ENCODE measurements at regions not wholly inside any gene's neighbourhood (a gene's known extent, or its start where the extent isn't known, plus 50 kb on each side); places are given as distances from the start of the nearest gene placed in this dataset.

DNA sequence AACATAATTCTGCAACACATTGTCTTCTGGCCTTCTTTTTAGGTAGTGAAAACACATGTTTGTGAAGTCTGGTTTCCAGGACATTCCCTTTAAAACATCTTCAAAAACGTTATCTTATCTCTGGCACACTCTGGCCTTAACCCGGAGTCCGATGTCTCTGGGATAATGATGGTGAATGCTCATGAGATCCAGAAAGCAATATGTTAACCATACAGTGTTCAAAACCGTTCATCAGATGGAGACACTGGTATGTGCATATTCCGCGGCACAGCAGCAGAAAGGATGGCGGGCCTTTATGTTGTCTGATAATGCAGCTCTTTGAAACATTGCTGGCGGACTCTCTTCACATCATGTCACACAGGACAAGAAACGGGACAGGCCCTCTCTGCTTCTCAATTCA is 605.2 kb downstream of the CCDC171 start:
- H3K36me3 ChIP-seq (replicated peaks) = no peaks in the 10 kb centered on the region
- no peaks in the 10 kb centered on the region for H3K27me3 ChIP-seq (replicated peaks)
- TF ChIP-seq, protein P1, sequence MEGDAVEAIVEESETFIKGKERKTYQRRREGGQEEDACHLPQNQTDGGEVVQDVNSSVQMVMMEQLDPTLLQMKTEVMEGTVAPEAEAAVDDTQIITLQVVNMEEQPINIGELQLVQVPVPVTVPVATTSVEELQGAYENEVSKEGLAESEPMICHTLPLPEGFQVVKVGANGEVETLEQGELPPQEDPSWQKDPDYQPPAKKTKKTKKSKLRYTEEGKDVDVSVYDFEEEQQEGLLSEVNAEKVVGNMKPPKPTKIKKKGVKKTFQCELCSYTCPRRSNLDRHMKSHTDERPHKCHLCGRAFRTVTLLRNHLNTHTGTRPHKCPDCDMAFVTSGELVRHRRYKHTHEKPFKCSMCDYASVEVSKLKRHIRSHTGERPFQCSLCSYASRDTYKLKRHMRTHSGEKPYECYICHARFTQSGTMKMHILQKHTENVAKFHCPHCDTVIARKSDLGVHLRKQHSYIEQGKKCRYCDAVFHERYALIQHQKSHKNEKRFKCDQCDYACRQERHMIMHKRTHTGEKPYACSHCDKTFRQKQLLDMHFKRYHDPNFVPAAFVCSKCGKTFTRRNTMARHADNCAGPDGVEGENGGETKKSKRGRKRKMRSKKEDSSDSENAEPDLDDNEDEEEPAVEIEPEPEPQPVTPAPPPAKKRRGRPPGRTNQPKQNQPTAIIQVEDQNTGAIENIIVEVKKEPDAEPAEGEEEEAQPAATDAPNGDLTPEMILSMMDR (IDR thresholded peaks at IDR 0.05; ENCODE audit: low read depth, low read length, missing control alignments) = no peak
- H3K27ac ChIP-seq = no peak overlapping the region
- in situ Hi-C loops (cut with HindIII; ENCODE audit: low pct_ligation_motif_present, low sequenced_read_pairs) = no loop called here
- no peak for DNase-seq
- no peak overlapping the region for H3K4me3 ChIP-seq (ENCODE audit: low read depth, low read length)

DNA sequence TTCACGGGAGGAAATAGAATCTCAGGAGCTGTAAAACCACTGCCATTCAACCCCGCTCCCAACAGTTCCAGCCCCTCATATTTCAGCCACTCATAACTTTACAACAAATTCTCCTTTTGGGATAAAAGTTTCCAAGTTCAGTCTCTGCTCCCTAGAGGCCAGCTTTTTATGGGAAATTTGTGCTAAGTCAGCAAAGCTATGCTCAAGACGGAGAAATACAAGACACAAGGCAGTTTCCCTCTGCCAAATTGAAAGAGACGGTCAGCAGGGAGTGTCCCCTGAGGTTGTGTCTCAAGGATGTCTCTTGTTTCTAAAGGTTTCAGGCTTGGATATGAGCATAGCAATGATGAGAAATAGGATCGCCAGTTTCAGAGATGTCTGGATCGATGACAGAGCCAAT is 608.6 kb downstream of the CCDC171 start:
- no peak for DNase-seq
- H3K4me3 ChIP-seq (ENCODE audit: low read depth, low read length) = no peak overlapping the region
- no peak overlapping the region for H3K27ac ChIP-seq
- H3K36me3 ChIP-seq (replicated peaks) = no peaks in the 10 kb centered on the region
- TF ChIP-seq, protein P1 (IDR thresholded peaks at IDR 0.05; ENCODE audit: low read depth, low read length, missing control alignments) = no peak
- in situ Hi-C loops (cut with HindIII; ENCODE audit: low pct_ligation_motif_present, low sequenced_read_pairs) = no loop called here
- H3K27me3 ChIP-seq (replicated peaks) = no peaks in the 10 kb centered on the region

DNA sequence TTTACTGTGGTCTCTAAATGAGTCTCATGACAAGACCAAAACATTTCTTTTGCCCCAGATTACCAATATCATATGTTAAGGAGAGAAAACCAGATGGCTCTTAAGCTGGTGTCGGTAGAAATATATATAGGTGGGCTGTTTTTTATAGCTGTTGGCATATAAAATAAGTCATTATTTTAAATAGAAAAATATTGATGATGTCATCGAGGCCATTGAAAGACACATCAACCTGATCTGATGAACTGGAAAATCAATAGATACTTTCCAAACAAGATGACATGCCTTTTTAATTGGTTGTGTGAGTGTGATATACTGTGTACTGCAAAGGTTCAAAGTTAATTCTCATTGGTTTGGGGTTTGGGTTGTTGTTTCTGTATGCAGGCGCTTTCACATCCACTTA is 617.3 kb downstream of the CCDC171 start:
- in situ Hi-C loops (cut with HindIII; ENCODE audit: low pct_ligation_motif_present, low sequenced_read_pairs) = no loop called here
- no peak for DNase-seq
- Histone ChIP-seq H3K4me3 (ENCODE audit: low read depth, low read length) (no peak overlapping the region), H3K36me3 (replicated peaks) (no peaks in the 10 kb centered on the region), H3K27ac (no peak overlapping the region), H3K27me3 (replicated peaks) (no peaks in the 10 kb centered on the region)
- TF ChIP-seq, protein P1 (IDR thresholded peaks at IDR 0.05; ENCODE audit: low read depth, low read length, missing control alignments) = no peak

DNA sequence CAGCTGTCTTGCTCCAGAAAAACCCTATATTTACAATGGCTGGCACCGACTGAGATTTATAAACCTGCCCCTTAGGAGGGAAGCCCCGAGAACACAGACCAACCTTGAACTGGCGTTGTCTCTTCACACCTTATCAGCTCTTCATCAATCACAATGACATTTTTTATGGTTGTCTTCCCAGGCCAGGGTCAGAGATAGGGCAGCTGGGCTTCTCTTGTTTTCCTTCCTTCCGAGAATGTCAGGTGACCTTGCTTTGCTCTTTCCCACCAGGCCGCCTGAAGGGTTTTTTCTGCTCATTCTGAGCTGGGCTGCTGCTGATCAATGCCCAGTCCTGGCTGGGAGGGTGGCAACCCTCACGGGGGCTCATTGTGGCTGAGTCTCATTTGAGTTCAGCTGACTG is 619.1 kb downstream of the CCDC171 start:
- DNase-seq = no peak
- Histone ChIP-seq H3K4me3 (ENCODE audit: low read depth, low read length) (no peak overlapping the region), H3K36me3 (replicated peaks) (no peaks in the 10 kb centered on the region), H3K27ac (no peak overlapping the region), H3K27me3 (replicated peaks) (no peaks in the 10 kb centered on the region)
- TF ChIP-seq, protein P1 (IDR thresholded peaks at IDR 0.05; ENCODE audit: low read depth, low read length, missing control alignments) = no peak
- in situ Hi-C loops (cut with HindIII; ENCODE audit: low pct_ligation_motif_present, low sequenced_read_pairs) = no loop called here

DNA sequence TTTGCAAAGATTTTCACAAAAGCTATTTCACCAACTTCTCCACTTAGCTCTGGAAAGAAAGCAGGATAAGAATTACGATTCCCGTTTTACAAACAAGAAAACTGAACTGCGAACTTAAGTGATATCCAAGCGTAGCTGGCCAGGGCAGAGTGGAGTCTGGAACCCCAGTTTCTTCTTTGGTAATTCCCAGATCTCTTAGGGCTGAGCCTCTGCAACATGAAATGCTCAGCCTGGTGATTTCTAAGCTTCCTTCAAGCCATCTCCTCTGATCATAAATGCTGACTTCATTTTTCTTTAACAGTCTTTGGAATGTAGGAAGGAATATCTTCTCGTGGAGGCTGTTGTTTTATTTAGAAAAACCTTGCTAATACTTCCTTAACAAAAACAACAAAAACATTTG is 620.0 kb downstream of the CCDC171 start:
- in situ Hi-C loops (cut with HindIII; ENCODE audit: low pct_ligation_motif_present, low sequenced_read_pairs) = no loop called here
- TF ChIP-seq, protein P1 (IDR thresholded peaks at IDR 0.05; ENCODE audit: low read depth, low read length, missing control alignments) = no peak

DNA sequence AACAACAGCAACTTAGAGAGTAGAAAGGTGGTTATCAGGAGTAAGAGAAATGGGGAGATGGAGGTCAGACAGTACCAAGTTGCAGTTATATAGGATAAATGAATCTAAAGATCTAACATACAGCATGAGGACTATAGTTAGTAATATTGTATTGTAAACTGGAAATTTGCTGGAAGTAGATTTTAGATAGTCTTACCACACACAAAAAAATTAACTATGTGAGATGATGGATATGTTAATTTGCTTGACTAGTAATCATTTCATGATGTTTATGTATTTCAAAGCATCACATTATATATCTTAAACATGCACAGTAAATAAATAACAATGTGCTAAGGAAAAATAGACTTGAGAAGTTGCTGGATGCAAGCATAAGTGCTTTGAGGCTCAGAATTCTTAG is 622.1 kb downstream of the CCDC171 start:
- no peak overlapping the region for H3K4me3 ChIP-seq (ENCODE audit: low read depth, low read length)
- no peak for DNase-seq
- no peaks in the 10 kb centered on the region for H3K36me3 ChIP-seq (replicated peaks)
- TF ChIP-seq, protein P1 (IDR thresholded peaks at IDR 0.05; ENCODE audit: low read depth, low read length, missing control alignments) = no peak
- in situ Hi-C loops (cut with HindIII; ENCODE audit: low pct_ligation_motif_present, low sequenced_read_pairs) = no loop called here
- no peak overlapping the region for H3K27ac ChIP-seq
- H3K27me3 ChIP-seq (replicated peaks) = no peaks in the 10 kb centered on the region

More for the DNA sequence above, 620.0 kb downstream of the CCDC171 start:
- Histone ChIP-seq H3K27me3 (replicated peaks) (no peaks in the 10 kb centered on the region), H3K36me3 (replicated peaks) (no peaks in the 10 kb centered on the region), H3K27ac (no peak overlapping the region), H3K4me3 (ENCODE audit: low read depth, low read length) (no peak overlapping the region)
- DNase-seq = no peak
